GOT3 (cell line): ENCODE measurements at regions not wholly inside any gene's neighbourhood (a gene's known extent, or its start where the extent isn't known, plus 50 kb on each side); places are given as distances from the start of the nearest gene placed in this dataset.

Experiments used
- DNase-seq: peaks from one replicate; lab custom pipeline; 2025; ENCODE audit warnings: mixed read lengths; lab: John Stamatoyannopoulos, UW

DNA sequence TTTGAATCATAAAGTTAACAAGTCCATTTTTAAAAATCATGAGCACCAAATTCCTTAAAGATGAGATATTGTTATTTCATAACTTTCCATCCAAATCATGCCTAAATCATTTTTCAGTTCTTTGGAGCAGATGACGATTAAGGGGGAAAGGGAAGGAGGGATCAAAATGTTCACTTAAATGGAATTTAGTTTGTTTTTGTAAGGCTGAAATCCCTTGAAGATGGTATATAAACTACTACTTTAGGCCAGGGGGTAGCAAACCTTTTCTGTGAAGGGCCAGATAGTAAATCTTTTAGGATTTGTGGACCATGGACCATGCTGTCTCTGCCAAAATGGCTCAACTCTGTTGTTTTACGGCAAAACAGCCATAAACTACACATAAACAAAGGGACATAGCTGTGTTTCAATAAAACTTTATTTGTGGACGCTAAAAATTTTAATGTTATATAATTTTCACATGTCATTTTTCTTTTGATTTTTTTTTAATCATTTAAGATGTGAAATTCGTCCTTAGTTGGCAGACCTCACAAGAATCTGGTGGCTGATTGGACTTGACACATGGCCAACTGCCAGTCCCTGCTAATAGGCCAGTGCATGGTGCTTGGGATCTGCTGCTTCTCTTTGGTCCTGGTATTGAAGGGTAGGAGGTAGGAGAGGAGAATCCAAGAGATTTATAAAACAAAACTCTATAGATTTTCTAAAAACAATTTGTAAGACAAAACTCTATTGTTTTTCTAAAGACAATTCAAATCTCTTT lies 52.0 kb upstream of the RTN4 start:
- DNase-seq = no peak

DNA sequence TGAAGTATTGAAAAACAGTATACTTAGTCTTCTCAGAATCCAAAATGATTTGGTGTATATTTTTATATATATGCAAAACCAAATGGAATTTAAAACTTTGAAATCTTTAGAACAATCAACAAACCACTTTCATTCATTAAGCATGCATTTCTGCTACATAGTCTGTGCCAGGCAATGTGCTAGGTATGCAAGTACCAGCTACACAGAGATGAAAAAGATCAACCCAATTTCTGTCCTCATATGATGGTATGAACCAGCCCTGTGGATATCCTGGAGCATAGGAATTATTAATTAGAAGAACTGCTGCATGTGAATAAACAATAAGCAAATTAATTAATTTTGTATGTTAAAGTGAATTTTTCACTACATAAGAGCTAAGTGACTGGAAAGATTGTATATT lies 51.2 kb upstream of the RTN4 start:
- no peak for DNase-seq

DNA sequence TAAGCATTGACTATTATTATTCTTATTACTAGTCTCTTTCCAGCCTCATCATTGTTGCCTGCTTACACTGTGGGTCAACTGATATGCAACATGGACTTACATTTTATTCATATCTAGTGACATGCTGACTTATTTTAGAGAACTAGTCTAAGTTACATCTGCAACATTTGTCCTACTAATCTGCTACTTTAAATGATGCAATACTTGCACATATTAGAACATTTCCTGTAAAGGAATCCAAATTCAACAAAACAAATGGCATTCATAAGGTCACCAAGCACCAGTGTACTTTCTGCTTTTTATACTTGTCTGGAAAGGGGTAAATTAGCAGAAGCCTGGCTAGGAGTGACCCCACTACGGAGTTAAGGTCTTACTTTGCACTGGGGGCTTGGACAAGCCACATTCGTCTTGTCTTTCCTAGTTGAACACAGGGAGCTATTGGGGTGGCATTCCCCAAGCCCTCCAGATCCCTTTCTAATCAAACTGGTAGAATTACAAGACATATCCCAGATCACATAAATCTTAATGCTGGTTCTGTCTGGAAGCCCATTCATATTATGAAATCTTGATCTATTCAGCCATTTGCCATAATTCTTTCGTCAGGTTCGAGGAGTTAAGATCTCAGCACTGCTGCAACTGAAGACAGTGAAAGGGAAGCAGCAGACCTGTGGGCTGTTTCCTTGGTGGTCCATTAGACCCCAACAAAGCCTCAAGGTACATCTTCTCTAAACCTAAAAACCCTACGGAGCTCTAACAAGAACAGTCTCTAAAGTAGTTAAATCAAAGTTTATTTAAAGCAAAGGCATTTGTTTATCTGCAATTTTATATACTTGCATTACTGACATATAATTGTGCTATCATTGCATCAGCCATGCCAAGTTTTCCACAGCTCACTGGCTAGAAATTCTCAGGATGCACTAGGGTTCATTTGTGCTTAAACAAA lies 49.9 kb upstream of the RTN4 start:
- no peak for DNase-seq
